H9 (cell line): ENCODE measurements at regions not wholly inside any gene's neighbourhood (a gene's known extent, or its start where the extent isn't known, plus 50 kb on each side); places are given as distances from the start of the nearest gene placed in this dataset.

Experiments used
- DNase-seq: peaks from one replicate; pipeline ENCODE4 v3.0.0-alpha.2; 2017
- H2AFZ ChIP-seq: one replicate; pipeline ENCODE4 v1.6.1; 2013; ENCODE audit warnings: mild to moderate bottlenecking, low read length, control low read depth, moderate library complexity
- H2AK5ac ChIP-seq: 2 replicates; pipeline ENCODE4 v1.6.1; 2013; ENCODE audit warnings: low read length, control low read depth, mixed read lengths; ENCODE audit not compliant: insufficient read length
- H2BK120ac ChIP-seq: one replicate; pipeline ENCODE4 v1.6.1; 2013; ENCODE audit warnings: low read depth, mild to moderate bottlenecking, low read length, control low read depth, inconsistent platforms; ENCODE audit not compliant: poor library complexity, severe bottlenecking
- H2BK12ac ChIP-seq: 2 replicates; pipeline ENCODE4 v1.6.1; 2013; ENCODE audit warnings: low read length, control low read depth, mixed read lengths, low read depth; ENCODE audit not compliant: insufficient read length
- H2BK15ac ChIP-seq: 2 replicates; pipeline ENCODE4 v1.6.1; 2013; ENCODE audit warnings: low read depth, low read length, control low read depth
- H2BK20ac ChIP-seq: one replicate; pipeline ENCODE4 v1.6.1; 2013; ENCODE audit warnings: low read depth, mild to moderate bottlenecking, low read length, control low read depth, inconsistent platforms; ENCODE audit not compliant: poor library complexity, severe bottlenecking
- H2BK5ac ChIP-seq: 2 replicates; pipeline ENCODE4 v1.6.1; 2013; ENCODE audit warnings: low read length, control low read depth, mixed read lengths; ENCODE audit not compliant: insufficient read length
- H3K14ac ChIP-seq: 2 replicates; pipeline ENCODE4 v1.6.1; 2013; ENCODE audit warnings: low read length, control low read depth; ENCODE audit not compliant: insufficient read depth
- H3K18ac ChIP-seq: 2 replicates; pipeline ENCODE4 v1.6.1; 2013; ENCODE audit warnings: low read depth, mild to moderate bottlenecking, mixed read lengths, low read length, control low read depth; ENCODE audit not compliant: insufficient read length
- H3K23ac ChIP-seq: 2 replicates; pipeline ENCODE4 v1.6.1; 2013; ENCODE audit warnings: low read length, control low read depth, mixed read lengths, low read depth; ENCODE audit not compliant: insufficient read length
- H3K23me2 ChIP-seq: 2 replicates; pipeline ENCODE4 v1.6.1; 2013; ENCODE audit warnings: low read depth, mild to moderate bottlenecking, mixed read lengths, low read length, control low read depth; ENCODE audit not compliant: insufficient read length, poor library complexity, severe bottlenecking
- H3K27ac ChIP-seq: 2 replicates; pipeline ENCODE4 v1.5.1; 2013; ENCODE audit warnings: low read length, control low read depth, mixed read lengths, low read depth; ENCODE audit not compliant: insufficient read length
- H3K27me3 ChIP-seq: 2 replicates; pipeline ENCODE4 v1.6.1; 2013; ENCODE audit warnings: low read length, control low read depth, inconsistent platforms; ENCODE audit not compliant: insufficient read depth
- H3K4ac ChIP-seq: 2 replicates; pipeline ENCODE4 v1.6.1; 2013; ENCODE audit warnings: low read depth, mild to moderate bottlenecking, control low read depth, inconsistent platforms, low read length, moderate library complexity
- H3K4me1 ChIP-seq: 2 replicates; pipeline ENCODE4 v1.6.1; 2013; ENCODE audit warnings: low read length, control low read depth, inconsistent platforms; ENCODE audit not compliant: insufficient read depth
- H3K4me2 ChIP-seq: 2 replicates; pipeline ENCODE4 v1.6.1; 2013; ENCODE audit warnings: low read length, control low read depth, mixed read lengths; ENCODE audit not compliant: insufficient read length, insufficient read depth
- H3K56ac ChIP-seq: 2 replicates; pipeline ENCODE4 v1.6.1; 2013; ENCODE audit warnings: low read depth, mild to moderate bottlenecking, mixed read lengths, low read length, control low read depth; ENCODE audit not compliant: insufficient read length
- H3K79me1 ChIP-seq: 2 replicates; pipeline ENCODE4 v1.6.1; 2013; ENCODE audit warnings: low read depth, mild to moderate bottlenecking, moderate library complexity, low read length, control low read depth, inconsistent platforms; ENCODE audit not compliant: insufficient read depth, poor library complexity, severe bottlenecking
- H3K79me2 ChIP-seq: 2 replicates; pipeline ENCODE4 v1.6.1; 2013; ENCODE audit warnings: low read length, control low read depth, inconsistent platforms; ENCODE audit not compliant: insufficient read depth
- H3K9ac ChIP-seq: 2 replicates; pipeline ENCODE4 v1.6.1; 2013; ENCODE audit warnings: low read length, control low read depth, mixed read lengths; ENCODE audit not compliant: insufficient read length; ENCODE audit errors: extremely low read depth
- H3K9me3 ChIP-seq: one replicate; pipeline ENCODE4 v1.6.1; 2013; ENCODE audit warnings: low read depth, low read length, inconsistent platforms; ENCODE audit not compliant: control insufficient read depth
- H3T11ph ChIP-seq: one replicate; pipeline ENCODE4 v1.6.1; 2013; ENCODE audit warnings: mild to moderate bottlenecking, low read length, control low read depth, inconsistent platforms
- H4K20me1 ChIP-seq: one replicate; pipeline ENCODE4 v1.6.1; 2013; ENCODE audit not compliant: control insufficient read depth, insufficient read length, insufficient read depth
- H4K5ac ChIP-seq: 2 replicates; pipeline ENCODE4 v1.6.1; 2013; ENCODE audit warnings: low read depth, mild to moderate bottlenecking, mixed read lengths, low read length, control low read depth; ENCODE audit not compliant: insufficient read length
- H4K8ac ChIP-seq: replicated peaks from 2 replicates; pipeline ENCODE4 v1.6.1; 2013; ENCODE audit warnings: low read length, control low read depth, mixed read lengths, low read depth; ENCODE audit not compliant: insufficient read length
- H4K91ac ChIP-seq: 2 replicates; pipeline ENCODE4 v1.6.1; 2013; ENCODE audit warnings: low read depth, mild to moderate bottlenecking, moderate library complexity, mixed read lengths, low read length, control low read depth; ENCODE audit not compliant: insufficient read length
- H3K27ac Mint-ChIP-seq, 3 experiments: 2 replicates in 2 of 3; 3 replicates in 1 of 3; pipeline ENCODE4 v1.8.0; 2020 to 2021; ENCODE audit warnings: mixed read lengths in 3 of 3, mild to moderate bottlenecking in 1 of 3, moderate library complexity in 1 of 3
- H3K27me3 Mint-ChIP-seq: 2 replicates; pipeline ENCODE4 v1.8.0; 2021; ENCODE audit warnings: low read depth, mild to moderate bottlenecking, moderate library complexity, mixed read lengths
- H3K36me3 Mint-ChIP-seq, 3 experiments: 2 replicates in 2 of 3; 3 replicates in 1 of 3; pipeline ENCODE4 v1.8.0; 2020 to 2021; ENCODE audit warnings: low read depth in 3 of 3, mixed read lengths in 3 of 3; ENCODE audit not compliant: insufficient read depth in 1 of 3
- H3K4me1 Mint-ChIP-seq, 2 experiments: 2 replicates each; pipeline ENCODE4 v1.8.0; 2020; ENCODE audit warnings: mixed read lengths in 2 of 2
- H3K4me3 Mint-ChIP-seq, 2 experiments: 2 replicates in 1 of 2; 3 replicates in 1 of 2; pipeline ENCODE4 v1.8.0; 2020 to 2021; ENCODE audit warnings: mild to moderate bottlenecking in 2 of 2, mixed read lengths in 2 of 2, moderate library complexity in 1 of 2
- H3K9me3 Mint-ChIP-seq, 2 experiments: 2 replicates in 1 of 2; 3 replicates in 1 of 2; pipeline ENCODE4 v1.8.0; 2020; ENCODE audit warnings: mild to moderate bottlenecking in 2 of 2, mixed read lengths in 2 of 2, moderate library complexity in 1 of 2
- CTCF ChIP-seq: fragments of 200-600 bp; sonication (generic); conservative IDR thresholded peaks from 3 replicates; pipeline ENCODE4 v1.8.0; 2021; ENCODE audit warnings: antibody characterized with exemption, mild to moderate bottlenecking
- WGBS: extraction: QIAGEN DNeasy Blood & Tissue Kit; methylation state at CpG from one replicate; pipeline ENCODE4 v1.1.7; 2013; ENCODE audit warnings: missing lambda C conversion rate, low lambda C conversion rate, mixed read lengths; ENCODE audit not compliant: insufficient read length; ENCODE audit errors: extremely low coverage; 5-methylcytosine and 5-hydroxymethylcytosine counted together

GRCh38 chr10:3354174-3354900 lies 181.8 kb upstream of the PITRM1 start:
- Histone ChIP-seq H2BK15ac (no peak overlapping the region), H2BK12ac (no peak overlapping the region), H3K18ac (no peak overlapping the region), H4K91ac (no peak overlapping the region), H2BK20ac (no peak overlapping the region), H3K27ac (no peak overlapping the region), H3K79me2 (no peaks in the 10 kb centered on the region), H3K9ac (no peak overlapping the region), H3K56ac (no peak overlapping the region), H3K4me2 (no peak overlapping the region), H4K20me1 (no peaks in the 10 kb centered on the region), H2AFZ (no peak overlapping the region), H3K9me3 (no peaks in the 10 kb centered on the region), H2BK5ac (no peak overlapping the region), H3K23me2 (no peaks in the 10 kb centered on the region), H3K4me1 (no peaks in the 10 kb centered on the region), H4K8ac (no peak overlapping the region), H4K5ac (no peak overlapping the region), H3K14ac (no peak overlapping the region), H3K27me3 (no peaks in the 10 kb centered on the region), H3T11ph (no peak overlapping the region), H3K23ac (no peak overlapping the region), H2AK5ac (no peak overlapping the region), H3K79me1 (no peaks in the 10 kb centered on the region), H3K4ac (no peak overlapping the region), H2BK120ac (no peak overlapping the region)
- Mint-ChIP-seq H3K9me3 (peaks cover 4 to 16% of the 10 kb centered on the region in 2 experiments; a peak in 4 of 5 replicates), H3K27ac (no peak overlapping the region), H3K27me3 (0 out of 2 replicates have a peak, but pooled peaks cover 2% of the 10 kb centered on the region), H3K4me3 (no peak overlapping the region), H3K36me3 (peaks cover 0 to 2% (median 0%) of the 10 kb centered on the region in 3 experiments; a peak in 3 of 7 replicates), H3K4me1 (peaks cover 0 to 3% of the 10 kb centered on the region in 2 experiments; a peak in 2 of 4 replicates)
- no CpG with 5 or more reads among the region's 3 CpGs for WGBS
- no peak for DNase-seq
- no peak for TF ChIP-seq CTCF
